Astrocyte (in vitro differentiated cells and primary cell): ENCODE measurements at regions not wholly inside any gene's neighbourhood (a gene's known extent, or its start where the extent isn't known, plus 50 kb on each side); places are given as distances from the start of the nearest gene placed in this dataset.

Experiments used
- EZH2 ChIP-seq: IDR thresholded peaks from 2 replicates; pipeline ENCODE4 v1.6.1; 2012; ENCODE audit warnings: mild to moderate bottlenecking, low read length, inconsistent platforms; ENCODE audit not compliant: insufficient read depth
- TF ChIP-seq, protein P1 (sequence below): IDR thresholded peaks from 2 replicates; pipeline ENCODE4 v1.5.1; 2011; ENCODE audit warnings: low read depth, mild to moderate bottlenecking, inconsistent platforms, low read length, moderate library complexity; ENCODE audit not compliant: insufficient read depth

DNA sequence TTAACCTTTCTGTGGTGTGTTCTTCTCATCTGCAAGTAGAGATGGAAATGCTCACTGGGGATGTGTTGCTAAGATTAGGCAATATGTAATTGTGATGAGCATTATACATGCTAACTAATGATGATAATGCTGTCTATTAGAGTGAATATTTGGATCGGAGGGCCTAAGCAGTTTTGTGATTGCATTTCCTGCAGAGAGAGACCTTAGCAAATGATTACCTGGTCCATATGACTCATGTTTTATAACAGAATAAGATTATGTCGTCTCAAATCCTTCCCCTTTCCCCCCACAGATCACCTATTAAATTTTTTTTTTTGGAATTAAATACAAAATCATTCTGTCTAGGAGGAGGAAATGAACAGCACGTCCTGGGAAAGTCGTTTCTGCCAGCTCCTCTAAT, 82.7 kb downstream of the IZUMO3 start:
- TF ChIP-seq, protein P1, sequence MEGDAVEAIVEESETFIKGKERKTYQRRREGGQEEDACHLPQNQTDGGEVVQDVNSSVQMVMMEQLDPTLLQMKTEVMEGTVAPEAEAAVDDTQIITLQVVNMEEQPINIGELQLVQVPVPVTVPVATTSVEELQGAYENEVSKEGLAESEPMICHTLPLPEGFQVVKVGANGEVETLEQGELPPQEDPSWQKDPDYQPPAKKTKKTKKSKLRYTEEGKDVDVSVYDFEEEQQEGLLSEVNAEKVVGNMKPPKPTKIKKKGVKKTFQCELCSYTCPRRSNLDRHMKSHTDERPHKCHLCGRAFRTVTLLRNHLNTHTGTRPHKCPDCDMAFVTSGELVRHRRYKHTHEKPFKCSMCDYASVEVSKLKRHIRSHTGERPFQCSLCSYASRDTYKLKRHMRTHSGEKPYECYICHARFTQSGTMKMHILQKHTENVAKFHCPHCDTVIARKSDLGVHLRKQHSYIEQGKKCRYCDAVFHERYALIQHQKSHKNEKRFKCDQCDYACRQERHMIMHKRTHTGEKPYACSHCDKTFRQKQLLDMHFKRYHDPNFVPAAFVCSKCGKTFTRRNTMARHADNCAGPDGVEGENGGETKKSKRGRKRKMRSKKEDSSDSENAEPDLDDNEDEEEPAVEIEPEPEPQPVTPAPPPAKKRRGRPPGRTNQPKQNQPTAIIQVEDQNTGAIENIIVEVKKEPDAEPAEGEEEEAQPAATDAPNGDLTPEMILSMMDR, result no peak
- TF ChIP-seq EZH2, result no peak
